GM19468 (cell line): ENCODE measurements at regions not wholly inside any gene's neighbourhood (a gene's known extent, or its start where the extent isn't known, plus 50 kb on each side); places are given as distances from the start of the nearest gene placed in this dataset.

Experiments
- ATAC-seq: cut with Tn5 transposase; IDR thresholded peaks from one replicate; pipeline ENCODE4 v1.9.1; 2021; ENCODE audit warnings: mild to moderate bottlenecking, moderate library complexity, moderate number of reproducible peaks; ENCODE audit not compliant: unreplicated experiment; ENCODE audit errors: extremely low read depth

DNA sequence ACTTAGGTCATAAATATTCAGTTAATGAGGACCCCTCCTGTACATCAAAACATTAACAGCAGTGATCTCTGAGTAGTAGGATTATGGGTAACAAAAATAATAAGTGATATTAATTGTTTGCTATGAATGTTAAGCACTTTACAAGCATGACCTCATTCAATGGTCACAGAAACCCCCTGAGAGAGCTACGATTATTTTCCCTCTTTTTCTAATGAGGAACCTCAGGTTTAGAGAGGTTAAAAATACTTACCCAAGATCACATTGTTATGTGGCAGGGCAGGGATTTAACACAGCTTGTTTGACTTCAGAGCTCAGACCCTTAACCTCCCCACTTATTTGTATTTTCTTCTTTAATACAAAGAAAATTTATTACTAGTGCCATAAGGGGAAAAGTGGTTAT lies 228.2 kb downstream of the TBL1XR1 start:
- no peak for ATAC-seq

DNA sequence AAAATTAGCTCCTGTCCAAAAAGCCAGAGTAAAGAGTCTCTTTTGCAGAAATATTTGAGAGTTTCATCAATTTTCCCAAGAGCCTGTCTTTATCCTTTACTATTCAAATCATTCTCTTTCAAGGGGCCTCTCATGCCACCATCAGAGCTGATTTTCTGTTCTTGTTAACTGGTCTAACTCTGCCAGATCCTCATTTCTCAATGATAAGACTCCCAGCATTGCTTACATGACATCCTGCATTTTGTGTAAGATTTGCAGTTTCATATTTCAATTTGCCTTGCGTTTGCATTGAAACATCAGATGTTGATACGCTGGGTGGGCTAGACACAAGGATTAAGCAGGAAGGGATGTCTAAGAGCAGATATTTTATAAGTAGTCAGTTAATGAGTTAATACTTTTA lies 228.7 kb downstream of the TBL1XR1 start:
- no peak for ATAC-seq

DNA sequence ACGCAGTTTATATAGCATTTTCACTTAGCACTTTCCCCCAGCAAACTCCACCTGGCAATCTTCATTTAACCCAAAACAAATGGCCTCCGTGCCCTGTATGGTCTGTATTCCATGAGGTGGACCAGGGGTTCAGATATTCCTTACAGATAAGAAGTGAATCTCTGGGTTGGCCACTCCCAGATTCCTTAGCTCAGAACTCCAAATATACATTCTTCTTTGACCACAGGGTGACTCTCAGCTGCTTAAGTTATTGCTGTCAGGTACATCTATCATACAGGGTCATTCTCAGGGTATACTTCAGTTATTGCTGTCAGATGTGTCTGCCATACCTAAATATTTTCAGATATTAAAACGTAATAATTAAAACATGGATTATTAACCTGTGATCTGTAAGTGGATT lies 229.8 kb downstream of the TBL1XR1 start:
- ATAC-seq: no peak

DNA sequence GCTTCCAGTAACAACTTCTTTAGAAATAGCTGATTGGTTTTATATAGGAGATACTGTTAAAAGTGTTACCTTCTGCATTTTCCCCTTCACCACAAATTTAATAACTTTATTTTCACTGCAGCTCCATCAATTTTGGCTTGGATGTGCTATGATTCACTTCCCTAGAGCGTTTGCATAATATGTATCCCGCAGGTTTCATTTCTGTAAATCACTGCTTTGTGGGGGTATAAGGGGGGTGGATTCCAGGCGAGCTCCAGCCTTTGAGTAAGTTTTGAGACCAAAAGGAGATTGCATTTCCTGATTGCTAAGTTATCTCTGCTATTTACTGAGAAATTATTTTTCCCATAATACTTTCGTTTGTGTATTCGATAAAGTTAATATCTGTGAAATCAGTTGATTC lies 232.6 kb downstream of the TBL1XR1 start:
- no peak for ATAC-seq

DNA sequence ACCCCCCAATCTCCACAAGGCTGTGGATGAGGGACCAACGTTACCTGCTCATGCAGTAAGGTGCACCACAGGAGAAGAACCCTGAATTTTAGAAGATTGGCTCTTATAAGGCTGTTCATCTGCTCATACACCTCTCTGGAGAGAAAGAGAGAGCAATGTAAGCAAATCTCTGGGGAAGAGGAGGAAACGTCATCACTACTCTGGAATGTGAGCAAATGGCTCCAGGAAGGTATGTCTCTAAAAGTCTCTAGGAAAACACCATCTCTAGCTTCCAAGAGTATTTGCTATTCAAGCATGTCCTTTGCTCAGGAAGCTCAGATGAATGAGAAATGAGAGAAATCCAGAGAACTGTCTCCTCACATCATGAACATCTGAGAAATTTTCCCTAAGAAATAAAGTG lies 235.4 kb downstream of the TBL1XR1 start:
- ATAC-seq: no peak

DNA sequence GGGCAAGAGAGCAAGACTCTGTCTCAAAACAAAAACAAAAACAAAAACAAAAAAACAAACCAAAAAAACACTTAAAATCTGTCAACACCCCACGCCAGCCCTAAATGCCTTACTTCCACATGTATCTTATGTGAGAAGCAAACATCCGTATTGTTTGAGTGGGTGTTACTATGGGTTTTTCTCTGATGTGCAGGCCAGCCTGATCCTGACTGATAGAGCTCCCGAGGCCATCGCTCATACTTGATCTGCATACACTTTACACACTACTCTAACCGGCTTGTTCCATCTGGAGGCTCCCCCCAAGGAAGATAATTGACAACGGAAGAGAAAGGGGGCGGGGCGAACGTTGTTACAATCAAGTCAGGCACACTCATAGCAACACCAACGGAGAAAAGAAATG lies 237.4 kb downstream of the TBL1XR1 start:
- no peak for ATAC-seq

DNA sequence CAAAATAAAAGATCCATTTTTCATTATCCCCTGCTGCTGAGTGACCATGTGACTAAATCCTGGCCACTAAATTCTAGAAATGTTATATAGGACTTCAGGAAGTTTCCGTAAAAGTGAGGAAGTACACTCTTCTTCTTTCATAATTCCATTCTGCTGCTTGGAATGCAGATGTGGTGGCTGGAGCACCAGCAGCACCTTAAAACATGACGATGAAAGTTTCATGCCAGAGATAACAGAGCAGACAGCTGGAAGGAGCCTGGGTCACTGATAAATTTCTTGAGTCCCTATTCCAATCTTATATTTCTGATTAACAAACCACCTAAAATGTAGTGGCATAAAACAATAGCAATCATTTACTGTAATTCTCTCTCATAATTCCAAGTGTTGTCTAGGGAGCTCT lies 238.7 kb downstream of the TBL1XR1 start:
- ATAC-seq: no peak

DNA sequence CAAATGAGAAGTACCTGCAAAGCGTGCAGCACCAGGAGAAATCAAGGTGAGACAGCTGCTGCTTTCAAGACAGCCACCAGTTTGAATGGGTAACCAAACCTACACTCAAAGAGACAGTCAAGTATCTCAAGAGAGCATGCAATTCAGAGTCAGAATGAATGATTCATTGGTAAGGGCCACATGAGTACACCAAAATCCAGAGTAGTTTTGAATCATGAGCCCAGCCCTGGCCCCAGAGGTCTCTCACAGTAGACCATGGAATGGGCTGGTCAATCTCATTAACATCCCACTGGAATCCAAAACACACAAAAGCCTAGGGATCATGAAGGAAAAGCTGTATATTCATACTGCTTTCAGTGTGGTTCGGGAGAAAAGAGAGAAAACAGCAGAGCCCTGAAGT lies 242.8 kb downstream of the TBL1XR1 start:
- ATAC-seq: no peak

DNA sequence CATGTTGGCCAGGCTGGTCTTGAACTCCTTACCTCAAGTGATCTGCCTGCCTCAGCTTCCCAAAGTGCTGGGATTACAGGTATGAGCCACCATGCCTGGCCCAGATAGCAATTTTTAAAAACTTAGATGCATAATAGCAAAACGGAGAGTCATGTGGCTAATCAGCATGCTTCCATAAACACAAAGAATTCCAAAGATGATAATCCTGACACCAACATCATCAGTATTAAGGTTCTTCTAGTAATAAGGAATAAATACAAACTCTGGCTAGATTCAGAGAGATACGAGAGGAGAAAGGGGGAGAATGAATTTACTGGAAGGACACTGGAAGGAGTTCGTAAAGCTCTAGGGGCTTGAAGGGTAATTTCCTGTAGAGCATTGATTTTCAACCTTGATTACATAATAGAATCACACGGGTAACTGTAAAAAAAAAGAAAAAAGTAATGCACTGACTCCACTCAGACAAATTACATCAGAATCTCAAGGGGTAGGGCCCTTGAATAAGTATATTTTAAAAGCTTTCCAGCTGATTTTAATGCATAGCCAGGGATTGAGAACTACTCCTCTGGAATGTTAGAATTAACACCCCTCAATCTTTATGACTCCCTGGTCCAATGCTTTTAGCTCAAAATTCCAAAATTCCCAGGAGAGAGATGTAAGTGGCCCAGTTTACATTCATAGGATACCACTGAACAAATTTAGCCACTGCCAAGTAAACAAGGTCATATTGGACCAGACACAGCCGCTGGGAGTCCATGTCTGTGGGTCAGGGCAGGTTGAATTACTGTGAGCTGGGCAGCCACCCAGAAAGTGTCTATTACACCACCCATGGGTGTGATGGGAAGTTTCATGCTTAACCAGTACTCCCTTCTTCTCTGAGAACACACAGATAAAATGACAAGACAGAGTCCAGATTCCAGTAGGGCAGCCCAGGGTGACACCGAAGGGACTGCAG lies 243.9 kb downstream of the TBL1XR1 start:
- no peak for ATAC-seq

DNA sequence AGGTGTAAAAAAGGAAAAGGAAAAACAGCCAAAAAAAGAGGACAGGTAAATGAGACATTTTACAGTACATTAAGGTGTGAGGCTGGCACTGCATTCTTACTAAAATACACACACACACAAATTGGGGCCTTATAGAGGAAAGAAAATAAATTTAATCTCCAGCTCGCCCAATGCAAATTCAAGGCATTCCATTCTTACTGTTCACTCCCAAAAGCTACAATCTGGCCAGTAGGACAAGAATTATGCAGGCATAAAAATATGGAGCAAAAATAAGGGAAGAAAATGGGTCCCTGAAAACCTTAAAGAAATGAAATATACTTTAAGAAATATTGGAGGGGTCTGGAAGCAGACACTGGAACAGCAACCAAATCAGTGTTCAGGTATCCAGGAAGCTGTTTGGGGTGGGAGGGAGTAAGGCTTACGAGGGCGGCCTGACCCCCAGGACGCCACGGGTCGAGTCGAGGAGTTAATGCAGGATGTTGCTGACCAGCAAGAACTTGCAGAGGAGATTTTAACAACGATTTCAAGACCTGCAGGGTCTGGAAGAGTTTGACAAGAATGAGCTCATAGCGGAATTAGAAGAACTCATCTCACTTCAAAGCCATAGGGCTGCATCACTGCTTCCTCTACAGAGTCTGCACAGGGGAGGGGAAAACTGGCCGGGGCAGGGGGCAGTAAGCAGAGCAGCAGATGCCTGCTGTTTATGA lies 245.5 kb downstream of the TBL1XR1 start:
- no peak for ATAC-seq

DNA sequence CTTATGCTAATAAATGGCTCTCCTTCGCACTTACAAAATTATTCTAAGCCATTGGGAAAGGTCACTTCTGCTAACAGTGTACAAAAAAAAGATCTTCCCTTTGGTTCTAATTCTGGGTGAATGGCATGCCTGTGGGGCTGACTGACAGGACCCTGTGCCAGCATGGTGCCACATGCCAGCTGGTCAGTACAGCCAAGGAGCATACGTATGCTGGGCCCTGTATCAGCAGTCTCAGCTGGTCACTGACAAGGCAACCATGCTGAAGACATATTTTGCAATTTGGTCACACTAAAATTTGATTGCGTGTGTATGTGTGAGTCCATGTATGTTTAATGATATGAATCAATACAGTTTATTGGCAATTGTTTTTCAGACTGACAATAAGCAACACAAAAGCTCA lies 246.1 kb downstream of the TBL1XR1 start:
- ATAC-seq: no peak

DNA sequence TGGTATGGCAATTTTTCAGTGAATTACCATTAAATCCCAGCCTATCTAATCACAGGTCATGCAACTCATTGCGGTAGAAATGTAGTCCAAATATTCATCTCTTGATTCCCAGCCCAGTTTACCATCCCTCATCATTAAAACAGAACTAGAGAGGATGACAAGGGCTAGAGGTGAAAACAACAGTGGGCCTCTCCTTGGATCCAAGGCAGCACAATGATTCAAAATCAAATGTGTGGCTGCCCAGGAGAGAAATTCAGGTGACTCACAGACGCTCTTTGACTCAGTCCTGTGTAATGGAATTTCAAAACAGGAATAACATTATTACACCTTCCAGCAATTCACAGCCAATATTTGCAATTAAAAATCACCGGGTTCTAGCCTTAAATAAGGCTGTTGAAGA lies 246.5 kb downstream of the TBL1XR1 start:
- no peak for ATAC-seq

DNA sequence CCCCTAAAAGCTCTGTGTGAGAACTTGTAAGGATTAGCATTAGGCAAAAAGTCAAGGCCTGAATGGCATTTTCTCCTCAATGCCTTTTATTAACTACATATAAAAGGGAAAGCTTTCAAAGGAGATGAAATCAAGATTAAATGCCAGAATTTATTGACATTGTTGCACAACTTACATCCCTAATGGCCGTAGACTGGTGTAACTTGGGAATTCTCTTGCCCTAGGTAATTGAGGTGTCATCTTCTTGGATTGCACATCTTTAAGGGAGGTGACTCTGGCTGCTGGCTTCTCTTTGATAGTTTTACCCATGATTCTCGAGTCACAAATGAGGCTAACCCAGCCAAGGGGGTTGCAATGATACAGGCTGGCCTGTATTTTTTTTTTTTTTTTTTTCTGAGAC lies 249.1 kb downstream of the TBL1XR1 start:
- ATAC-seq: no peak

DNA sequence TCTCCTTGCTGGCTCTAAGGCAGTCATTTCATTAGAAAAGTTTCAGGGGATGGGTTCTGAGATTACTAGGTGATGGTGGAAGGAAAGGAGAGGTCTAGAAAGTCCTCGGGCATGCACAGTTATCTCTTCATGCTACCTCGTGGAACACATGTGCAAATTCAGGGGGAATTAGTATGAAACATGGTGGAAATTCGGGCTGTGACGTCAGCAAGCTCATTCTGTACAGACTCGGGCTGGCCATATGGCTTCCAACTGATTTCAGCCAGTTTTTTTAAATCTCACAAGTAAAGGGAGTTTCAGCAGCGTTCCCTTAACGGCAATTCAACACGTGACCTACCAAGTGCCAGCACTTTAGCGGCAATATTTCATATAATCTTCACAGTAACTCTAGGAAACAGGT lies 251.1 kb downstream of the TBL1XR1 start:
- no peak for ATAC-seq

DNA sequence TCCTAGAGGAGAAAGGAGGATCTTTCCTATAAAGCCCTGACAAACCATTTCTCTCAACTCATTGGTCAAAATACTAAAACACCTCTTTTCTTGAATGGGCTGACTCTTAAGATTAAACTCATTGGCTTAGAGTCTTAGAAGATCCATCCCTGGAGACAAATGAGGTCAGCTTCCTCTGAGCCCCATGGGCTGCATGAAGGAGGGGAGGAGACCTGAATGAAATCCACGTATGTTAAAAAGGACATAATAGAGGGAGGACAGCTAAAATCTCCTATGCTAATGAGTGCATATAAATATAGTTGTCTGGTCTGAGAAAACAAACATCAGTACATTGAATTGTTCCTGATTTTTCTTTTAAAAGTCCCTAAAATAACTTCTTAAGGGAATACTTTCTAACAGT lies 255.0 kb downstream of the TBL1XR1 start:
- ATAC-seq: no peak

DNA sequence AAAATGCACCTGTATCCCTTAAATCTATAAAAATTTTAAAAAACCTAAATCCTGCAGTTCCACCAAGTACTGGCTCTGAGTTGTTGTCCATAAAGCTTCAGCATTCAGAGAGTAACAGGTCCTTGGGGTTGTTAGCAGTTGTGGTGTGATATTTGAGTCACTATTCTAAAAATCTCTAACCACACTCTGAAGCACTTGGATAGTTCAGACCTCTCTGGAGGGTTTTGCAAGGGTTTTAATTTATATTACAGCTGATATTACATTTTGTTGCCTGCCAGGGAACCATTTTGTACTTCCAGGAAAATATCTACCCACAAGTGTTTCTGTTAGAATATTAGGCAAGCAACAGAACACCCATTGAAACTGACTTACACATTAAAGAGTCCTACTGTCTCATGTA lies 255.6 kb downstream of the TBL1XR1 start:
- ATAC-seq: no peak

DNA sequence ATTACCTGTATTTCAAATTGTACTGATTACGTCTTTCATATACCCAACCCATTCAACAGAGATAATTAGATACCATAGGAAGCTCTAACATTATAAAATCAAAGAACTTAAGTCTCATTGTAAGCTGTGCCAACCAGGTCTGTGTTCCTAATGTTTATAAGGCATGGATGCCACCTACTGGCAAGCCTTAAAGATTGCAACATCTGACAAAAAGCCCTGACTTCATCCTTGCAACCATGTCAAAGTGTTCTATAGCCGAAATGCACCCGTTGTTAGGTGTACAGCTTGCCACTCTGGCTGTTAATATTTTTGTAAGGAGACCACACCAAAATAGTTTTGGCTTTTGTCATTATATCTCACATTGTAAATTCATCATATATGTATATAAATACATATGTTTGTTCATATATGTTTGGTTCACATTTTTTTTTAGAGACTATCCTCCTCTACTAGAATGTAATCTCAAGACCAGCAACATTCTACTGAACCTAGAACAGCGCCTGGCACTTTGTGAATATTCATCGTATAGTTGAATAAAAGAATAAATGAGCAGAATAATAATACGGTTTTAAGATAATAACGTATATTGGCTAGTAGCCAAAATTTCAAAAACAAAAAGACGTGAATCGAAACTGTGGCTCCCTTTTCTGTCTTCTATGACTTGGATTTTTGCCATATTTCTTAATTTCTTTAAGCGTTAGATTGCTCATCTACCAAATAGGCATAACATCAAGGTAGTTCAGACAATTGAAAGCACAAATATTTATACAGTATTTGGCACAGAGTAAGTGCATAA lies 258.1 kb downstream of the TBL1XR1 start:
- peak; percentile 81 for ATAC-seq

DNA sequence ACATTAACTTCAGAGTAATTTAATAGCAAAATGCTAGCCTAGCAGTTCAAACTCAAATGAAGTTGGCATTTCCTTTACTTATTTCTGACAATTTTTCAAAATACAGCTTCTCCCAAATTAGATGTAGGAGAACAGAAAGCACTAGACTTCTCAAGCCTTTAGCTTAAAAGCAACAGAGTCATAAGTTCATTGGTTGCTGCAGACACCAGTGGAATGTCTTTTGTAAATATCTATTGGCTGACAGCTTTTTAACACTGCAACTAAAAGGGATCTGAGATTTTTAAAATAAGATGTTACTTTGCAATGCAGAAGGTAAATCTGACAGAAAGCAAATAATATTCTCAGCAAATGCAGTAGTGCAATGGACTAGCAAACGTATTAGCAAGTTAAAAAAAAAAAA lies 259.3 kb downstream of the TBL1XR1 start:
- ATAC-seq: no peak

DNA sequence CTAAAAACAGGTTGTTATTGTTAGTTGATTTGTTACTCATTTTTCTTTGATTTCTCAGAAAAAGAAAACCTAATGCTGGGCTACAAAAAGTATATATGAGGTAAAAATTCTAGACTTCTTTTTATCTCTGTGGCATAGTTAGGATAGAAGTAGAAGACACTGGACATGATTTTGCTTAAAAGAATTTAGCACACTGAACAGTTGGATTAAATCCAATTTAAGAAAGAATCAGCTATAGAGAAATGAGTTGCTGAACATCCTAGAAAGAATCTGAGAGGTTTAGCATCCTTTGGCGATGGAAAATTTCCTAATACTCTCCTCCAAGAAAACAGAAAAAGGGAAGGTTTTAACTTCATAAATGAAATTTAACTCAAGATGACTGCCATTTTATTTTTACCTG lies 259.7 kb downstream of the TBL1XR1 start:
- no peak for ATAC-seq

DNA sequence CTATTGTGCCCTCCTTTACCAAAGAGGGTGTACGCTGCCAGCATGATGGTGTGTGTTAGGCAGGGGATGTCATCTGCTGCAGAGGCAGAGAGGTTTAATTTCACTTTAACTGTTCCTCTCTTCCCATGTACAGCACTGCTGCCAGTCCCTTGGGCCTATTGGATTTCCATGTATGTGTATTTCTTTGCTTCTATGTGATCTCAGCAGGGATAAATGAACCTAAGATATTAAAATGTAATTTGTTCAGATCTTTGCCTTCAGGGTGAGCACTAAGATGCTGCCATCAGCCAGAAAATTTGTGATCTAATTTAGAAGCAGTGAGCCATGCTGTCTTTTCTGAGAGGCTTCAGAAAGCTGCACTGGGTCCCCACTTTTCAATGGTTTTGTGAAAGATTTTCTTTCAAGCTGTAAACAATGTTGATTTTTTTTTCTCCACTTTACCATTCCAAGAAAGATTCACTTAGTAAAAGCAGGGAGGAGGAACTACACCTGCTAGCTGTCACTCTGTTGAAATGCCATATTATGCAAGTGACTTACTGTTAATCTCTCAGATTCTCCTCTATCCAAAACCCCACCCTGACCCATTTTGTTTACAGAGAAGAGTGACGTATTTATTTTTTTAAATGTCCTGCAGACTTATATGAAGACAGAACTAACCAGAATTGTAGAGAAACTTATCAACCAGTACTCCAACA lies 261.9 kb downstream of the TBL1XR1 start:
- ATAC-seq: no peak
